ENCODE measurements at regions not wholly inside any gene's neighbourhood (a gene's known extent, or its start where the extent isn't known, plus 50 kb on each side); places are given as distances from the start of the nearest gene placed in this dataset.

DNA sequence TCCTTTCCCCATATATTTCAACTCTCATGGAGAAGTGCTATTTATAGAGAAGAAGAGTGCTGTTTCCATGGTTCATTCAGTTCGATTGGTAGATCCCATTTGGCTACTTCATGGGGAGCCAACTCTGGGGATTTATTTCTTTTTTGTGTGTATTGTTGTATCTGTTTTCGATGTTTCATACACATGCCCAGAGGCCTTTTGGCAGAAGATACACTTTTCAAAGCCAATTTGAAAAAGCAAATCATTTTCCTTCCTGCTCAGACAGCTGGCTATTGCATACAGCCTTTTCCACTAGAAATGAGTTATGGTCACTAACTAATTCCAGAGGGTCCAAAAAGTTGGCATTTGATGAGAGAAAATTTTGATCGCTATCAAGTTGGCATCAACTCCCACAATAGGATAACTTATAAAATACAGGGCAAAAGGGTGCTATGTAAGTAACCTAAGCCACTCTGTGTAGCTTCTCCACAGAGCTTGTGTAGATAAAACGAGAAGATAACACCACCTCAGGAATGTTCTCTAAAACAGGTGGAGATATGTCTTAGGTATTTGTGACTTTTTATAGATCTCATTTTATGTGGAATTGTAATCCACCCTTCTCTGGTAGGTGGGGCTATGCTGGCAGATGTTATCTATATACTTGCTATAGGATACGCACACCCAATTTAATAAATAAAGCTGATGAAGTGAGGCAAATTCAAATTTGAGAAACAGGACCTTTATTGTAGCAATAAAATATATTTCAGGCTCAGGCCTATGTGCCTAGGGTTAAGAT, 798.5 kb downstream of the SATB2 start:
- BruUV-seq (replicated peaks), result no TSS peak
- DNase-seq (no peak), ATAC-seq (no peak)
- ChIA-PET CTCF (no interaction called here), POLR2A (ENCODE audit: unreplicated experiment) (no interaction called here)
- H3F3A ChIP-seq (ENCODE audit: low read length, unreplicated experiment), result no peaks in the 10 kb centered on the region
- no peaks in the 10 kb centered on the region for H3K27me3 ChIP-seq (ENCODE audit: low read length)
- H3K79me2 ChIP-seq (ENCODE audit: low read length), result no peaks in the 10 kb centered on the region
- no peak overlapping the region for H2AFZ ChIP-seq (ENCODE audit: low read length)
- no peaks in the 10 kb centered on the region for H4K20me1 ChIP-seq (ENCODE audit: low read length)
- no peak overlapping the region for H3K4me3 ChIP-seq (ENCODE audit: low read length)
- TF ChIP-seq EZH2phosphoT487 (IDR thresholded peaks at IDR 0.05; ENCODE audit: borderline replicate concordance, low read length) (no peak), EZH2 (IDR thresholded peaks at IDR 0.05; ENCODE audit: low read length, unreplicated experiment) (no peak)
- TF ChIP-seq, protein P1, sequence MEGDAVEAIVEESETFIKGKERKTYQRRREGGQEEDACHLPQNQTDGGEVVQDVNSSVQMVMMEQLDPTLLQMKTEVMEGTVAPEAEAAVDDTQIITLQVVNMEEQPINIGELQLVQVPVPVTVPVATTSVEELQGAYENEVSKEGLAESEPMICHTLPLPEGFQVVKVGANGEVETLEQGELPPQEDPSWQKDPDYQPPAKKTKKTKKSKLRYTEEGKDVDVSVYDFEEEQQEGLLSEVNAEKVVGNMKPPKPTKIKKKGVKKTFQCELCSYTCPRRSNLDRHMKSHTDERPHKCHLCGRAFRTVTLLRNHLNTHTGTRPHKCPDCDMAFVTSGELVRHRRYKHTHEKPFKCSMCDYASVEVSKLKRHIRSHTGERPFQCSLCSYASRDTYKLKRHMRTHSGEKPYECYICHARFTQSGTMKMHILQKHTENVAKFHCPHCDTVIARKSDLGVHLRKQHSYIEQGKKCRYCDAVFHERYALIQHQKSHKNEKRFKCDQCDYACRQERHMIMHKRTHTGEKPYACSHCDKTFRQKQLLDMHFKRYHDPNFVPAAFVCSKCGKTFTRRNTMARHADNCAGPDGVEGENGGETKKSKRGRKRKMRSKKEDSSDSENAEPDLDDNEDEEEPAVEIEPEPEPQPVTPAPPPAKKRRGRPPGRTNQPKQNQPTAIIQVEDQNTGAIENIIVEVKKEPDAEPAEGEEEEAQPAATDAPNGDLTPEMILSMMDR (conservative IDR thresholded peaks at IDR 0.05; ENCODE audit: low read depth, low read length), result no peak
- H3K4me2 ChIP-seq (ENCODE audit: low read length), result no peak overlapping the region
- H3K9me2 ChIP-seq (replicated peaks; ENCODE audit: low read length), result no peaks in the 10 kb centered on the region
- no peaks in the 10 kb centered on the region for H3K9me3 ChIP-seq (ENCODE audit: low read length)
- H3K4me1 ChIP-seq (ENCODE audit: insufficient read depth, low read length), result no peaks in the 10 kb centered on the region
- H3K27ac ChIP-seq (ENCODE audit: low read length), result no peak overlapping the region
- no peak overlapping the region for H3K9ac ChIP-seq (ENCODE audit: low read length)
- no peaks in the 10 kb centered on the region for H3K36me3 ChIP-seq (ENCODE audit: low read depth, low read length)
- intact Hi-C loops (cut with micrococcal nuclease), result no loop called here

DNA sequence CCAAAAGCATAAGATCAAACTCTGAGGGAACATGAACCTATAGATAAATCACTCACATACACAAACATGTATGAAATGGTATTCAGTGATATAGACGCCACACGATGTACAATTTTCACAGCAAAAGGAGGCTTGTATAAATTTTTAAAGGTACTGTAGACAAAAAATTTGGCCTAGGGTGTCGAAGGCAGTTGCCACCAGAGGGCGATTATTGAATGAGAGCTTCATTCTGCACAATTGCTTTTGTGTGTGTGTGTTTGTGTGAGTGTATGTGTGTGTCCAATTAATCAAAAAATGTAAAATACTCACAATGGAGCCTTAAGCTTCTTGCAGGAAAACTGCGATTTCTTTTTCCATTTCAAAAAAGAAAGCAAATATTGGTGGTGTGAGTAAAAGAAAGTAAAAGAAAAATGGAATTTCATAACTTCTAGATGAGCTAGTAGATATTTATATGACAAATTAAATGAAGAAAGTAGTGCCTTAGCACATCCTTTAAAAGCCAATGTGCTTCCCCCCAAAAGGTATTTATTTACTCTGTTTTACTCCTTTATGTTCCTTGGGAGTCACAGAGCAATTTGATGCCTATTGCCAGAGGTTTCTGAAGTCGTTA, 800.1 kb downstream of the SATB2 start:
- Histone ChIP-seq H3K9me3 (ENCODE audit: low read length) (no peaks in the 10 kb centered on the region), H3K9me2 (replicated peaks; ENCODE audit: low read length) (no peaks in the 10 kb centered on the region), H3K4me3 (ENCODE audit: low read length) (no peak overlapping the region), H3K27me3 (ENCODE audit: low read length) (no peaks in the 10 kb centered on the region), H4K20me1 (ENCODE audit: low read length) (no peaks in the 10 kb centered on the region), H3K79me2 (ENCODE audit: low read length) (no peaks in the 10 kb centered on the region), H3K4me2 (ENCODE audit: low read length) (no peak overlapping the region), H3K9ac (ENCODE audit: low read length) (no peak overlapping the region), H3K27ac (ENCODE audit: low read length) (no peak overlapping the region), H2AFZ (ENCODE audit: low read length) (no peak overlapping the region), H3K36me3 (ENCODE audit: low read depth, low read length) (no peaks in the 10 kb centered on the region), H3K4me1 (ENCODE audit: insufficient read depth, low read length) (no peaks in the 10 kb centered on the region), H3F3A (ENCODE audit: low read length, unreplicated experiment) (no peaks in the 10 kb centered on the region)
- POLR2A ChIA-PET (ENCODE audit: unreplicated experiment), result no interaction called here
- CTCF ChIA-PET, result interaction anchor here (0.6 to 1.2 kb wide), 3 partner anchors 823 to 953 kb away, joined by 4 to 9 read pairs (median 4); partner anchors contain the start of gene MARS2
- TF ChIP-seq EZH2 (IDR thresholded peaks at IDR 0.05; ENCODE audit: low read length, unreplicated experiment), result no peak
- TF ChIP-seq, protein P1 (conservative IDR thresholded peaks at IDR 0.05; ENCODE audit: low read depth, low read length), result peak; percentile 74
- no peak for TF ChIP-seq EZH2phosphoT487 (IDR thresholded peaks at IDR 0.05; ENCODE audit: borderline replicate concordance, low read length)
- BruUV-seq (replicated peaks), result no TSS peak
- intact Hi-C loops (cut with micrococcal nuclease), result no loop called here
- ATAC-seq (no peak), DNase-seq (peak; percentile 44)

DNA sequence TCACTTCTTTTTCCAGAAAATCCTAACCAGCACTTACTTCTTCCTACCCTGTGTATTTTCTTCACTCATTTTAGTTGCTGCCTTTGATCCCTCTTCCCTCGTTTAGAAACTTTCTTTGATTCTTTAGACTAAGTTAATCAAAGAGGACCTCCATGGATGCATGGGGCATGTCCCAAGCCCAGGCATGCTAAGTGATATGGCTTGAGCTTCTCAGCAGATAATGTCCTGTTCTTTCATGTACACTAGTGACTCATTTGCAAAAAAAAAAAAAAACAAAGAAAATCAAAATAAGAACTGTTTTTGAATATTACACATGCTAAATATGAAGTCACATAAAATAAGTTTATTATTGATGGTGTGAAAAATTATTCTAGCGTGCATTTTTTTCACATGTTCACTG, 800.9 kb downstream of the SATB2 start:
- no peak overlapping the region for H3K27ac ChIP-seq (ENCODE audit: low read length)
- no peak overlapping the region for H3K4me2 ChIP-seq (ENCODE audit: low read length)
- DNase-seq (no peak), ATAC-seq (no peak)
- H3K27me3 ChIP-seq (ENCODE audit: low read length), result no peaks in the 10 kb centered on the region
- no peaks in the 10 kb centered on the region for H3F3A ChIP-seq (ENCODE audit: low read length, unreplicated experiment)
- no peaks in the 10 kb centered on the region for H3K36me3 ChIP-seq (ENCODE audit: low read depth, low read length)
- POLR2A ChIA-PET (ENCODE audit: unreplicated experiment), result no interaction called here
- H4K20me1 ChIP-seq (ENCODE audit: low read length), result no peaks in the 10 kb centered on the region
- H3K9me2 ChIP-seq (replicated peaks; ENCODE audit: low read length), result no peaks in the 10 kb centered on the region
- no peaks in the 10 kb centered on the region for H3K4me1 ChIP-seq (ENCODE audit: insufficient read depth, low read length)
- intact Hi-C loops (cut with micrococcal nuclease), result no loop called here
- H3K79me2 ChIP-seq (ENCODE audit: low read length), result no peaks in the 10 kb centered on the region
- CTCF ChIA-PET, result interaction anchor here (1.2 kb wide), 1 partner anchor 832 kb away, joined by 9 read pairs; no protein-coding TSS in a partner anchor
- no TSS peak for BruUV-seq (replicated peaks)
- no peak overlapping the region for H3K4me3 ChIP-seq (ENCODE audit: low read length)
- no peaks in the 10 kb centered on the region for H3K9me3 ChIP-seq (ENCODE audit: low read length)
- H2AFZ ChIP-seq (ENCODE audit: low read length), result no peak overlapping the region
- no peak overlapping the region for H3K9ac ChIP-seq (ENCODE audit: low read length)
- TF ChIP-seq EZH2 (IDR thresholded peaks at IDR 0.05; ENCODE audit: low read length, unreplicated experiment) (no peak), EZH2phosphoT487 (IDR thresholded peaks at IDR 0.05; ENCODE audit: borderline replicate concordance, low read length) (no peak)
- TF ChIP-seq, protein P1 (conservative IDR thresholded peaks at IDR 0.05; ENCODE audit: low read depth, low read length), result no peak

Measured in PC-3 (cell line).